Panc1 (cell line): ENCODE measurements at regions not wholly inside any gene's neighbourhood (a gene's known extent, or its start where the extent isn't known, plus 50 kb on each side); places are given as distances from the start of the nearest gene placed in this dataset.

Experiments used
- ATAC-seq: fragments of 200-7000 bp; cut with Tn5 transposase; 2 replicates; pipeline ENCODE4 v1.9.1; 2020; ENCODE audit warnings: mild to moderate bottlenecking, moderate library complexity
- BruUV-seq: library from RNA; stranded (reverse); fragments of 400-500 nt; replicated peaks from 2 replicates; lab custom pipeline; 2021; lab: Mats Ljungman, UMichigan
- CTCF ChIA-PET: fragments of 300-600 bp; sonication (Branson Sonifier 250); formaldehyde crosslinking; loops from one replicate; lab custom pipeline; 2022; ENCODE audit warnings: antibody characterized with exemption; lab: Charles Lee
- POLR2A ChIA-PET: fragments of 300-600 bp; sonication (Branson Sonifier 250); formaldehyde crosslinking; loops from one replicate; lab custom pipeline; 2022; ENCODE audit warnings: antibody characterized with exemption; lab: Charles Lee
- DNase-seq: peaks from one replicate; pipeline ENCODE4 v3.0.0-alpha.2; 2010; ENCODE audit warnings: low read depth, low spot score
- H3K27ac ChIP-seq: 2 replicates; pipeline ENCODE4 v1.5.1; 2011; ENCODE audit warnings: mild to moderate bottlenecking, low read length, inconsistent platforms
- H3K27me3 ChIP-seq: fragments of 200-500 bp; sonication (Bioruptor generic); 2 replicates; pipeline ENCODE4 v1.6.0; 2014; ENCODE audit warnings: low read length, inconsistent platforms; ENCODE audit not compliant: control insufficient read depth, insufficient read depth
- H3K36me3 ChIP-seq: fragments of 200-500 bp; sonication (Bioruptor generic); 2 replicates; pipeline ENCODE4 v1.5.1; 2014; ENCODE audit warnings: inconsistent platforms, mild to moderate bottlenecking, low read length, moderate library complexity; ENCODE audit not compliant: control insufficient read depth, insufficient read depth
- H3K4me1 ChIP-seq: 2 replicates; pipeline ENCODE4 v1.5.1; 2011; ENCODE audit warnings: inconsistent platforms, mild to moderate bottlenecking, low read length, moderate library complexity; ENCODE audit not compliant: control insufficient read depth, insufficient read depth
- H3K4me3 ChIP-seq, 2 experiments: 2 replicates each; pipeline ENCODE4 v1.5.1; 2011 to 2012; ENCODE audit warnings: low read depth in 2 of 2, low read length in 2 of 2, mild to moderate bottlenecking in 2 of 2, inconsistent platforms in 1 of 2, moderate library complexity in 1 of 2
- H3K9me3 ChIP-seq: fragments of 200-500 bp; sonication (Bioruptor generic); 2 replicates; pipeline ENCODE4 v1.5.1; 2014; ENCODE audit warnings: low read depth, mild to moderate bottlenecking, inconsistent platforms, low read length, moderate library complexity; ENCODE audit not compliant: control insufficient read depth, insufficient read depth
- POLR2AphosphoS5 ChIP-seq: IDR thresholded peaks from 2 replicates; pipeline ENCODE4 v1.6.1; 2012; ENCODE audit warnings: mild to moderate bottlenecking, low read depth, low read length, moderate library complexity
- REST ChIP-seq, 2 experiments: IDR thresholded peaks; 2 replicates each; pipeline ENCODE4 v1.6.1; 2011 to 2012; ENCODE audit warnings: low read depth in 2 of 2, control low read depth in 1 of 2, low read length in 1 of 2, mild to moderate bottlenecking in 1 of 2, moderate library complexity in 1 of 2; ENCODE audit not compliant: insufficient read depth in 1 of 2
- SIN3A ChIP-seq: IDR thresholded peaks from 2 replicates; pipeline ENCODE4 v1.6.1; 2012; ENCODE audit warnings: low read depth, mild to moderate bottlenecking, low read length, moderate library complexity, borderline replicate concordance; ENCODE audit not compliant: insufficient read depth
- TCF7L2 ChIP-seq: IDR thresholded peaks from 2 replicates; pipeline ENCODE4 v1.6.1; 2011; ENCODE audit warnings: mild to moderate bottlenecking, low read depth, low read length, inconsistent platforms
- in situ Hi-C: cut with HindIII; loops from 2 replicates; pipeline ENCODE4 v1.10.0; 2016; ENCODE audit warnings: low sequenced_read_pairs, low pct_unique_long_range_greater_than_20kb
- intact Hi-C: fragments of 100-400 bp; cut with micrococcal nuclease; formaldehyde crosslinking; loops from one replicate; pipeline ENCODE4 v1.10.0; 2022; ENCODE audit not compliant: unreplicated experiment
- TF ChIP-seq, protein P1 (sequence below): fragments of 450-650 bp; IDR thresholded peaks from 2 replicates; pipeline ENCODE4 v1.5.1; 2017; ENCODE audit warnings: mild to moderate bottlenecking

DNA sequence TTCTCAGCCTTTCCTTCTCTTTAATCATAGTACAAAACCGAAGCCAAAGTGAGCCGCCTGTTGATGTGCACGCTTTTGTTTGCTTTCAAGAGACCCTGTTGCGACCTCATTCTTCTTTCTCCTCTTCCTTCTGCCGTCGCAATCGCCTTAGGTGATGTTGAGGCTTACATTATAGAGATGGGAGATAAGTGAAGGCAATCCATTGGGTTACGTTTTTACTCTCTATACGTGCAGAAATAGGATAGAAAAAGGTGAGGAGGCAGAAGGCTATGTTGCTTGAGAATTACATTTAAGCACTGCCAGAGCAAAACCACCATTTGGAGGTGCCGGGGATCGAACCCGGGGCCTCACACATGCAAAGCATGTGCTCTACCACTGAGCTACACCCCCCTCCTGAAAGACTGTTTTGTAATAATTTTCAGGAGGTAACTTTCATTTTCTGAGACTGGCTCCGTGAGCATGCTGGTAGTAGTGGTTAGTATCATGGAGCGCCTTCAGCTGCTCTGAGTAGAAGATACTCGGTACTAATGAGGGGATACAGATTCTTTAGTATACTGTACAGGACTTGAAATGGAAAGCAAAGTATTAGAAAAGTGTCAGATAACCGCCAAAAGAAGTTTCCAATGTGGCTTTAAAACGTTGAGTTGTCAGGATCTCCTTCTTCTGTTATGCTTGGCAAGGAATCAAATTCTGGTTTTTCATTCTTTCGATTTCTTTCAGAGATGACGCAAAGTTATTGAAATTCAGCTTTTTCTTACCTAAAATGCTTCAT lies 165.6 kb downstream of the TRIM27 start:
- peak; percentile 96 for DNase-seq
- TF ChIP-seq SIN3A (no peak), TCF7L2 (peak; percentile 49; the same call in 1 of the 2 replicates), POLR2AphosphoS5 (peak; percentile 36; the same call in 1 of the 2 replicates)
- H3K27ac ChIP-seq = peak overlapping the region; percentile 72
- peak overlapping the region; percentile 52 to 84 for H3K4me3 ChIP-seq
- H3K27me3 ChIP-seq = no peaks in the 10 kb centered on the region
- peaks cover 11% of the 10 kb centered on the region; the same call in 1 of the 2 replicates for H3K4me1 ChIP-seq
- intact Hi-C loops (loop anchor here (5.0 kb wide), 1 partner anchor 34 kb away; no protein-coding TSS in a partner anchor), in situ Hi-C loops (no loop called here)
- BruUV-seq = no TSS peak
- H3K36me3 ChIP-seq = no peaks in the 10 kb centered on the region
- ChIA-PET CTCF (no interaction called here), POLR2A (interaction anchor here (0.6 kb wide), 1 partner anchor 27 kb away, joined by 11 read pairs; no protein-coding TSS in a partner anchor)
- peak; percentile 96 for ATAC-seq
- no peaks in the 10 kb centered on the region for H3K9me3 ChIP-seq

DNA sequence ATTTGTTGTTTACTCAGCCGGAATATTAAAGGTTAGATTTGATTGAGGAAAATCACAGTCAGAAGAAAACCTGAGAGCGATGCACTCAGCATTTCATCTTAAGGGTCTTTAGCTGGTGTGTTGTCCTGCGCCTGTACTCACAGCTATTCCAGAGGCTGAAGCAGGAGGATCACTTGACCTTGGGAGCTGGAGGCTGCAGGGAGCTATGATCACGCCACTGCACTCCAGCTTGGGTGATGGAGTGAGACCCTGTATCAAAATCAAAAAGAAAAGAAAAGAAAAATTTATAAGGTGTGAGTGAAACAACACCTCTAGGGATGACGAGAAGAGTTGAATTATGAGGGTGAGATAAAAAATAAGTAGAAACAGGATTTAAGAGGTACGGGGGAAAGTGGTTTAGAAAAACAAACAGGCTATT lies 165.0 kb downstream of the TRIM27 start:
- CTCF ChIA-PET = no interaction called here
- Histone ChIP-seq H3K36me3 (no peaks in the 10 kb centered on the region), H3K4me3 (peak overlapping the region; percentile 52 to 84), H3K9me3 (no peaks in the 10 kb centered on the region), H3K4me1 (peaks cover 11% of the 10 kb centered on the region; the same call in 1 of the 2 replicates), H3K27me3 (no peaks in the 10 kb centered on the region), H3K27ac (peak overlapping the region; percentile 2; the same call in 1 of the 2 replicates)
- POLR2A ChIA-PET = interaction anchor here (0.6 kb wide), 2 partner anchors 19 to 26 kb away, joined by 7 to 11 read pairs; no protein-coding TSS in a partner anchor
- in situ Hi-C loops = no loop called here
- intact Hi-C loops = loop anchor here (5.0 kb wide), 1 partner anchor 33 kb away; no protein-coding TSS in a partner anchor
- BruUV-seq = no TSS peak
- no peak for ATAC-seq
- DNase-seq = no peak
- TF ChIP-seq POLR2AphosphoS5 (no peak), REST (IDR thresholded peaks at IDR 0.05; ENCODE audit: insufficient read depth in 1 of 2, low read depth in 2 of 2, low read length in 1 of 2) (no peak), TCF7L2 (no peak), SIN3A (no peak)
- TF ChIP-seq, protein P1, sequence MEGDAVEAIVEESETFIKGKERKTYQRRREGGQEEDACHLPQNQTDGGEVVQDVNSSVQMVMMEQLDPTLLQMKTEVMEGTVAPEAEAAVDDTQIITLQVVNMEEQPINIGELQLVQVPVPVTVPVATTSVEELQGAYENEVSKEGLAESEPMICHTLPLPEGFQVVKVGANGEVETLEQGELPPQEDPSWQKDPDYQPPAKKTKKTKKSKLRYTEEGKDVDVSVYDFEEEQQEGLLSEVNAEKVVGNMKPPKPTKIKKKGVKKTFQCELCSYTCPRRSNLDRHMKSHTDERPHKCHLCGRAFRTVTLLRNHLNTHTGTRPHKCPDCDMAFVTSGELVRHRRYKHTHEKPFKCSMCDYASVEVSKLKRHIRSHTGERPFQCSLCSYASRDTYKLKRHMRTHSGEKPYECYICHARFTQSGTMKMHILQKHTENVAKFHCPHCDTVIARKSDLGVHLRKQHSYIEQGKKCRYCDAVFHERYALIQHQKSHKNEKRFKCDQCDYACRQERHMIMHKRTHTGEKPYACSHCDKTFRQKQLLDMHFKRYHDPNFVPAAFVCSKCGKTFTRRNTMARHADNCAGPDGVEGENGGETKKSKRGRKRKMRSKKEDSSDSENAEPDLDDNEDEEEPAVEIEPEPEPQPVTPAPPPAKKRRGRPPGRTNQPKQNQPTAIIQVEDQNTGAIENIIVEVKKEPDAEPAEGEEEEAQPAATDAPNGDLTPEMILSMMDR = no peak
